H9 (cell line): ENCODE measurements at regions not wholly inside any gene's neighbourhood (a gene's known extent, or its start where the extent isn't known, plus 50 kb on each side); places are given as distances from the start of the nearest gene placed in this dataset.

ENCODE experiments used
- DNase-seq: peaks from one replicate; pipeline ENCODE4 v3.0.0-alpha.2; 2017
- H2AFZ ChIP-seq: one replicate; pipeline ENCODE4 v1.6.1; 2013; ENCODE audit warnings: mild to moderate bottlenecking, low read length, control low read depth, moderate library complexity
- H2AK5ac ChIP-seq: 2 replicates; pipeline ENCODE4 v1.6.1; 2013; ENCODE audit warnings: low read length, control low read depth, mixed read lengths; ENCODE audit not compliant: insufficient read length
- H2BK120ac ChIP-seq: one replicate; pipeline ENCODE4 v1.6.1; 2013; ENCODE audit warnings: low read depth, mild to moderate bottlenecking, low read length, control low read depth, inconsistent platforms; ENCODE audit not compliant: poor library complexity, severe bottlenecking
- H2BK12ac ChIP-seq: 2 replicates; pipeline ENCODE4 v1.6.1; 2013; ENCODE audit warnings: low read length, control low read depth, mixed read lengths, low read depth; ENCODE audit not compliant: insufficient read length
- H2BK15ac ChIP-seq: 2 replicates; pipeline ENCODE4 v1.6.1; 2013; ENCODE audit warnings: low read depth, low read length, control low read depth
- H2BK20ac ChIP-seq: one replicate; pipeline ENCODE4 v1.6.1; 2013; ENCODE audit warnings: low read depth, mild to moderate bottlenecking, low read length, control low read depth, inconsistent platforms; ENCODE audit not compliant: poor library complexity, severe bottlenecking
- H2BK5ac ChIP-seq: 2 replicates; pipeline ENCODE4 v1.6.1; 2013; ENCODE audit warnings: low read length, control low read depth, mixed read lengths; ENCODE audit not compliant: insufficient read length
- H3K14ac ChIP-seq: 2 replicates; pipeline ENCODE4 v1.6.1; 2013; ENCODE audit warnings: low read length, control low read depth; ENCODE audit not compliant: insufficient read depth
- H3K18ac ChIP-seq: 2 replicates; pipeline ENCODE4 v1.6.1; 2013; ENCODE audit warnings: low read depth, mild to moderate bottlenecking, mixed read lengths, low read length, control low read depth; ENCODE audit not compliant: insufficient read length
- H3K23ac ChIP-seq: 2 replicates; pipeline ENCODE4 v1.6.1; 2013; ENCODE audit warnings: low read length, control low read depth, mixed read lengths, low read depth; ENCODE audit not compliant: insufficient read length
- H3K23me2 ChIP-seq: 2 replicates; pipeline ENCODE4 v1.6.1; 2013; ENCODE audit warnings: low read depth, mild to moderate bottlenecking, mixed read lengths, low read length, control low read depth; ENCODE audit not compliant: insufficient read length, poor library complexity, severe bottlenecking
- H3K27ac ChIP-seq: 2 replicates; pipeline ENCODE4 v1.5.1; 2013; ENCODE audit warnings: low read length, control low read depth, mixed read lengths, low read depth; ENCODE audit not compliant: insufficient read length
- H3K27me3 ChIP-seq: 2 replicates; pipeline ENCODE4 v1.6.1; 2013; ENCODE audit warnings: low read length, control low read depth, inconsistent platforms; ENCODE audit not compliant: insufficient read depth
- H3K4ac ChIP-seq: 2 replicates; pipeline ENCODE4 v1.6.1; 2013; ENCODE audit warnings: low read depth, mild to moderate bottlenecking, control low read depth, inconsistent platforms, low read length, moderate library complexity
- H3K4me1 ChIP-seq: 2 replicates; pipeline ENCODE4 v1.6.1; 2013; ENCODE audit warnings: low read length, control low read depth, inconsistent platforms; ENCODE audit not compliant: insufficient read depth
- H3K4me2 ChIP-seq: 2 replicates; pipeline ENCODE4 v1.6.1; 2013; ENCODE audit warnings: low read length, control low read depth, mixed read lengths; ENCODE audit not compliant: insufficient read length, insufficient read depth
- H3K56ac ChIP-seq: 2 replicates; pipeline ENCODE4 v1.6.1; 2013; ENCODE audit warnings: low read depth, mild to moderate bottlenecking, mixed read lengths, low read length, control low read depth; ENCODE audit not compliant: insufficient read length
- H3K79me1 ChIP-seq: 2 replicates; pipeline ENCODE4 v1.6.1; 2013; ENCODE audit warnings: low read depth, mild to moderate bottlenecking, moderate library complexity, low read length, control low read depth, inconsistent platforms; ENCODE audit not compliant: insufficient read depth, poor library complexity, severe bottlenecking
- H3K79me2 ChIP-seq: 2 replicates; pipeline ENCODE4 v1.6.1; 2013; ENCODE audit warnings: low read length, control low read depth, inconsistent platforms; ENCODE audit not compliant: insufficient read depth
- H3K9ac ChIP-seq: 2 replicates; pipeline ENCODE4 v1.6.1; 2013; ENCODE audit warnings: low read length, control low read depth, mixed read lengths; ENCODE audit not compliant: insufficient read length; ENCODE audit errors: extremely low read depth
- H3K9me3 ChIP-seq: one replicate; pipeline ENCODE4 v1.6.1; 2013; ENCODE audit warnings: low read depth, low read length, inconsistent platforms; ENCODE audit not compliant: control insufficient read depth
- H3T11ph ChIP-seq: one replicate; pipeline ENCODE4 v1.6.1; 2013; ENCODE audit warnings: mild to moderate bottlenecking, low read length, control low read depth, inconsistent platforms
- H4K20me1 ChIP-seq: one replicate; pipeline ENCODE4 v1.6.1; 2013; ENCODE audit not compliant: control insufficient read depth, insufficient read length, insufficient read depth
- H4K5ac ChIP-seq: 2 replicates; pipeline ENCODE4 v1.6.1; 2013; ENCODE audit warnings: low read depth, mild to moderate bottlenecking, mixed read lengths, low read length, control low read depth; ENCODE audit not compliant: insufficient read length
- H4K8ac ChIP-seq: replicated peaks from 2 replicates; pipeline ENCODE4 v1.6.1; 2013; ENCODE audit warnings: low read length, control low read depth, mixed read lengths, low read depth; ENCODE audit not compliant: insufficient read length
- H4K91ac ChIP-seq: 2 replicates; pipeline ENCODE4 v1.6.1; 2013; ENCODE audit warnings: low read depth, mild to moderate bottlenecking, moderate library complexity, mixed read lengths, low read length, control low read depth; ENCODE audit not compliant: insufficient read length
- H3K27ac Mint-ChIP-seq, 3 experiments: 2 replicates in 2 of 3; 3 replicates in 1 of 3; pipeline ENCODE4 v1.8.0; 2020 to 2021; ENCODE audit warnings: mixed read lengths in 3 of 3, mild to moderate bottlenecking in 1 of 3, moderate library complexity in 1 of 3
- H3K27me3 Mint-ChIP-seq: 2 replicates; pipeline ENCODE4 v1.8.0; 2021; ENCODE audit warnings: low read depth, mild to moderate bottlenecking, moderate library complexity, mixed read lengths
- H3K36me3 Mint-ChIP-seq, 3 experiments: 2 replicates in 2 of 3; 3 replicates in 1 of 3; pipeline ENCODE4 v1.8.0; 2020 to 2021; ENCODE audit warnings: low read depth in 3 of 3, mixed read lengths in 3 of 3; ENCODE audit not compliant: insufficient read depth in 1 of 3
- H3K4me1 Mint-ChIP-seq, 2 experiments: 2 replicates each; pipeline ENCODE4 v1.8.0; 2020; ENCODE audit warnings: mixed read lengths in 2 of 2
- H3K4me3 Mint-ChIP-seq, 2 experiments: 2 replicates in 1 of 2; 3 replicates in 1 of 2; pipeline ENCODE4 v1.8.0; 2020 to 2021; ENCODE audit warnings: mild to moderate bottlenecking in 2 of 2, mixed read lengths in 2 of 2, moderate library complexity in 1 of 2
- H3K9me3 Mint-ChIP-seq, 2 experiments: 2 replicates in 1 of 2; 3 replicates in 1 of 2; pipeline ENCODE4 v1.8.0; 2020; ENCODE audit warnings: mild to moderate bottlenecking in 2 of 2, mixed read lengths in 2 of 2, moderate library complexity in 1 of 2
- TF ChIP-seq, protein P1 (sequence below): fragments of 200-600 bp; sonication (generic); conservative IDR thresholded peaks from 3 replicates; pipeline ENCODE4 v1.8.0; 2021; ENCODE audit warnings: antibody characterized with exemption, mild to moderate bottlenecking

DNA sequence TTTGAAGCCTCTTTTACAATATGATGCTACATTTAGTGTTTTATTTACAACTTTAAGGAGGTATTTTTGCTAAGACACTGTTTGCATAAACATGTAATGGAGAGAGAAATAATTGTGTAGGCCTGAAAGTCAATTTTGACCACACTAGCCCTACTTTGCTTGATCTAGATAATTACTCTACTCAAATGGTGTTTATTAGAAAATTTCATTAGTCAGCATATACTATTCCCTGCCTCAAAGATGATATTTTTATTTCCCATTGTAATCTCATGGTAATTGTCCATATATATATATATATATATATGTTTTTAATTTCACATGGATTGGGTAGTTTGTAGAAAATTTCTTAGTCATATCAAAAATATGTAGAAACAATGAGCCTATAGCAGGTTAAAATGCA is 632.2 kb downstream of the SATB2 start:
- peaks cover 0 to 5% (median 0%) of the 10 kb centered on the region in 3 experiments; a peak in 2 of 7 replicates for H3K36me3 Mint-ChIP-seq
- Histone ChIP-seq H3K4ac (no peak overlapping the region), H3K27ac (no peak overlapping the region), H3K23me2 (no peaks in the 10 kb centered on the region), H4K20me1 (no peaks in the 10 kb centered on the region), H2AK5ac (no peak overlapping the region), H3K79me2 (no peaks in the 10 kb centered on the region), H2AFZ (no peak overlapping the region), H2BK12ac (no peak overlapping the region), H3K27me3 (no peaks in the 10 kb centered on the region), H3K4me2 (no peak overlapping the region), H3K56ac (no peak overlapping the region), H3K23ac (no peak overlapping the region), H2BK5ac (no peak overlapping the region), H2BK15ac (no peak overlapping the region), H3K9ac (no peak overlapping the region), H4K91ac (no peak overlapping the region), H3K14ac (no peak overlapping the region), H4K5ac (no peak overlapping the region), H4K8ac (no peak overlapping the region), H3K9me3 (no peaks in the 10 kb centered on the region), H2BK20ac (no peak overlapping the region), H3T11ph (no peak overlapping the region), H3K79me1 (no peaks in the 10 kb centered on the region), H3K18ac (no peak overlapping the region), H2BK120ac (no peak overlapping the region), H3K4me1 (no peaks in the 10 kb centered on the region)
- DNase-seq = no peak
- TF ChIP-seq, protein P1, sequence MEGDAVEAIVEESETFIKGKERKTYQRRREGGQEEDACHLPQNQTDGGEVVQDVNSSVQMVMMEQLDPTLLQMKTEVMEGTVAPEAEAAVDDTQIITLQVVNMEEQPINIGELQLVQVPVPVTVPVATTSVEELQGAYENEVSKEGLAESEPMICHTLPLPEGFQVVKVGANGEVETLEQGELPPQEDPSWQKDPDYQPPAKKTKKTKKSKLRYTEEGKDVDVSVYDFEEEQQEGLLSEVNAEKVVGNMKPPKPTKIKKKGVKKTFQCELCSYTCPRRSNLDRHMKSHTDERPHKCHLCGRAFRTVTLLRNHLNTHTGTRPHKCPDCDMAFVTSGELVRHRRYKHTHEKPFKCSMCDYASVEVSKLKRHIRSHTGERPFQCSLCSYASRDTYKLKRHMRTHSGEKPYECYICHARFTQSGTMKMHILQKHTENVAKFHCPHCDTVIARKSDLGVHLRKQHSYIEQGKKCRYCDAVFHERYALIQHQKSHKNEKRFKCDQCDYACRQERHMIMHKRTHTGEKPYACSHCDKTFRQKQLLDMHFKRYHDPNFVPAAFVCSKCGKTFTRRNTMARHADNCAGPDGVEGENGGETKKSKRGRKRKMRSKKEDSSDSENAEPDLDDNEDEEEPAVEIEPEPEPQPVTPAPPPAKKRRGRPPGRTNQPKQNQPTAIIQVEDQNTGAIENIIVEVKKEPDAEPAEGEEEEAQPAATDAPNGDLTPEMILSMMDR = no peak
- H3K27me3 Mint-ChIP-seq = no peaks in the 10 kb centered on the region
- no peak overlapping the region for H3K27ac Mint-ChIP-seq
- H3K4me3 Mint-ChIP-seq = no peak overlapping the region
- no peaks in the 10 kb centered on the region for H3K4me1 Mint-ChIP-seq
- H3K9me3 Mint-ChIP-seq = peaks cover 0 to 4% of the 10 kb centered on the region in 2 experiments; a peak in 1 of 5 replicates
